ENCODE measurements at regions not wholly inside any gene's neighbourhood (a gene's known extent, or its start where the extent isn't known, plus 50 kb on each side); places are given as distances from the start of the nearest gene placed in this dataset.

- H3K9me3 ChIP-seq (ENCODE audit: low read length): no peaks in the 10 kb centered on the region
- ChIA-PET POLR2A (no interaction called here), CTCF (ENCODE audit: low intra/inter-chr PET ratio, low total read pairs) (no interaction called here)
- H3K4me2 ChIP-seq (ENCODE audit: low read depth, low read length): no peak overlapping the region
- no peak overlapping the region for H2AFZ ChIP-seq (ENCODE audit: low read length)
- H3K27me3 ChIP-seq (ENCODE audit: control insufficient read depth in 1 of 2, insufficient read depth in 2 of 2, low read length in 2 of 2): peaks cover 0 to 1% of the 10 kb centered on the region in 2 experiments; a peak in 1 of 5 replicates
- H3K4me1 ChIP-seq (ENCODE audit: insufficient read depth, low read length): peaks cover 17% of the 10 kb centered on the region
- ATAC-seq (no peak), DNase-seq (ENCODE audit: low spot score) (no peak), FAIRE-seq (no peak)
- intact Hi-C loops (cut with micrococcal nuclease; ENCODE audit: unreplicated experiment) (no loop called here), in situ Hi-C loops (cut with HindIII; ENCODE audit: extremely low pct_ligation_motif_present, low pct_unique_long_range_greater_than_20kb) (no loop called here)
- no peak overlapping the region for H3K9ac ChIP-seq (ENCODE audit: insufficient read depth, low read depth, low read length)
- H3K36me3 ChIP-seq (replicated peaks in 1 of 2; ENCODE audit: control insufficient read depth in 1 of 2, insufficient read depth in 2 of 2, low read length in 2 of 2): no peaks in the 10 kb centered on the region
- no peak for TF ChIP-seq ZNF614 (CRISPR knock-in tag; IDR thresholded peaks at IDR 0.05; ENCODE audit: borderline replicate concordance)
- no peak for TF ChIP-seq MAX (IDR thresholded peaks at IDR 0.05)
- TF ChIP-seq HOXA9 (CRISPR knock-in tag; IDR thresholded peaks at IDR 0.05; ENCODE audit: borderline replicate concordance): no peak
- TF ChIP-seq GMEB1 (CRISPR knock-in tag; IDR thresholded peaks at IDR 0.05; ENCODE audit: borderline replicate concordance): no peak
- no peak for TF ChIP-seq TEAD2 (CRISPR knock-in tag; IDR thresholded peaks at IDR 0.05)
- no peak for TF ChIP-seq ZBTB26 (CRISPR knock-in tag; IDR thresholded peaks at IDR 0.05; ENCODE audit: borderline replicate concordance)
- TF ChIP-seq RFXAP (CRISPR knock-in tag; IDR thresholded peaks at IDR 0.05; ENCODE audit: borderline replicate concordance): no peak
- TF ChIP-seq RELA (CRISPR knock-in tag; IDR thresholded peaks at IDR 0.05): no peak
- no peak for TF ChIP-seq ZBTB38 (CRISPR knock-in tag; IDR thresholded peaks at IDR 0.05)
- no peak for TF ChIP-seq FOXC1 (CRISPR knock-in tag; IDR thresholded peaks at IDR 0.05; ENCODE audit: borderline replicate concordance)
- TF ChIP-seq ZNF230 (CRISPR knock-in tag; IDR thresholded peaks at IDR 0.05): no peak
- TF ChIP-seq DNMT1 (CRISPR knock-in tag; IDR thresholded peaks at IDR 0.05): no peak
- no peak for TF ChIP-seq ZNF12 (CRISPR knock-in tag; IDR thresholded peaks at IDR 0.05)
- TF ChIP-seq NR2F1 (CRISPR knock-in tag; IDR thresholded peaks at IDR 0.05): no peak
- TF ChIP-seq ZNF367 (CRISPR knock-in tag; IDR thresholded peaks at IDR 0.05; ENCODE audit: borderline replicate concordance): no peak
- TF ChIP-seq RAD21 (CRISPR knock-in tag; IDR thresholded peaks at IDR 0.05): no peak
- TF ChIP-seq ZNF207 (IDR thresholded peaks at IDR 0.05; ENCODE audit: borderline replicate concordance): no peak
- no peak for TF ChIP-seq TBX3 (IDR thresholded peaks at IDR 0.05; ENCODE audit: borderline replicate concordance)
- H4K20me1 ChIP-seq (ENCODE audit: insufficient read depth, low read length): no peaks in the 10 kb centered on the region
- no peaks in the 10 kb centered on the region for H3K79me2 ChIP-seq (ENCODE audit: insufficient read depth, low read length)
- WGBS (ENCODE audit: low lambda C conversion rate): 66% methylated on average over 13 of the region's 13 CpGs
- H3K27ac ChIP-seq (ENCODE audit: extremely low read length, insufficient read depth, low read length): no peak overlapping the region
- no peak overlapping the region for H3K4me3 ChIP-seq (replicated peaks in 1 of 3; ENCODE audit: insufficient read depth in 1 of 3, low read depth in 2 of 3, low read length in 3 of 3)
- BruUV-seq (replicated peaks): no TSS peak
Measured at GRCh38 chr13:99894105-99894839, 77.3 kb downstream of the ZIC5 start.
